GM12872 (cell line): ENCODE measurements at regions not wholly inside any gene's neighbourhood (a gene's known extent, or its start where the extent isn't known, plus 50 kb on each side); places are given as distances from the start of the nearest gene placed in this dataset.

Experiments
- CTCF ChIP-seq: IDR thresholded peaks from 3 replicates; pipeline ENCODE4 v1.5.1; 2011; ENCODE audit warnings: low read depth, mild to moderate bottlenecking, low read length, moderate library complexity; ENCODE audit not compliant: insufficient read depth

- TF ChIP-seq CTCF, result no peak
These were observed 161.9 kb upstream of the CAND1 start for GRCh38 chr12:67107235-67107634.

DNA sequence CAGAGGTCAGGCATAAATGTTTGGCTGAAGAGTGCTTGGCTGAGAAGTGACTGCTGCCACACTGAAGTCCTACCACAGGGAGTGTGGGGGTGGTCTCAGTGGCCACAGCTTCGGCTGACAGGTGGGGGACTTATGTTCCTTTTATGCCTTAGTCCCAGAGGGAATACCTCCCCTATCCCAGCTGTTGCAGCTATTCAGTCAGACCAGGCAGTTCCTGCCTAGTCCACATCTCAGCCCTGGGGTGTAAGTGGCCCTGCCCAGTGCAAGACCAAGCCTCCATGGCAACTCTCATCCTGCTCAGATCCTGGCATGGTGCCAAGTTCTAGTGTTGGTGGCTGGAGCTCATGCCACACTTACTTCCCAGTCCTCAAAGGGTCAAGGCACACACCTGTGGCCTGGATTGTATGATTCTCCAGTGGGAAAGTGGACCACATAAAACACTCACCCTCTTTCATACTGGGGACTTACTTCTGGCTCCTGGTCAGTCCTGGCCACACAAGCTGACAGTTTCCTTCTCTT is 161.3 kb upstream of the CAND1 start:
- no peak for TF ChIP-seq CTCF

DNA sequence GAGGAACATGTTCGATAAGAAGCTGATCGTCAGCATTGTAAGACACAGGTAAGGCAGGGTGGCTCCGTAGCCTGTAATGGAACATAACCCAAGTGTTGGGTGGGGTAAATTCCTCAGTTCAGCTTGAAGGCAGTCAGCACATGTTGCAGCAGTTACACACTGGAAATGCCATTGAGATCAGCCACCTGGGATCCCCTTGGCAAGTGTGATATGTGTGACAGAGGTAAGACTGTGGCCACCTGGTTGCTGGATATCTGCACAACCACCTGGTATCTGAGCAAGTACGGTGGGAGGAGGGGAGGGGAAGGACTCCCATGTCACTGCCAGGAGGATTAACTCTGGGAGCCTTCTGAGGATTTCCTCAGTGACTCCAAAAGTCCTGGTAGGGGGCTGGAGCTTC is 158.0 kb upstream of the CAND1 start:
- no peak for TF ChIP-seq CTCF

- no peak for TF ChIP-seq CTCF
These were observed 156.6 kb upstream of the CAND1 start for GRCh38 chr12:67112586-67112985.

GRCh38 chr12:67116134-67116533 is 153.0 kb upstream of the CAND1 start:
- TF ChIP-seq CTCF, result no peak

DNA sequence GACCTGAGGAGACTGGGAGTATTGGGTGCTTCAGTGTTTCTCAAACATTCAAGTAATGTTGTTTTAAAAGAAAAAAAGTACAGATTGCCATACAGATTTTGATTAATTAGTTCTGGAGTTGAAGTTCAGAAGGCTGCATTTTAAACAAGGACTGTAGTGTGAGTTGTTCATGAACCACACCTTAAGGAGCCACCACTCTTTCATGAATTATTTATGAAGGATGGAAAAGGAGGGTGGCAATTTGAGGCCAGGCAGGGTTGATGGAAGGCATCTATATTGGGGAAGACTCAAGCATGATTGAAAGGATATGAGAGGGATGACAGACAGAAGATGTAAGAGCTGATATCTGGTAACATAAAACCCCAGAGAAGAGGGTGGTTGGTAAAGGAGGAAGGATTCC is 146.6 kb upstream of the CAND1 start:
- TF ChIP-seq CTCF, result no peak

GRCh38 chr12:67137256-67137655 is 131.9 kb upstream of the CAND1 start:
- no peak for TF ChIP-seq CTCF

- TF ChIP-seq CTCF, result no peak
These were observed 127.7 kb upstream of the CAND1 start for GRCh38 chr12:67141296-67142018.
